Panc1 (cell line): ENCODE measurements at regions not wholly inside any gene's neighbourhood (a gene's known extent, or its start where the extent isn't known, plus 50 kb on each side); places are given as distances from the start of the nearest gene placed in this dataset.
A peak's percentile ranks its signal among the peaks of the same experiment; 100 is the strongest.

ENCODE experiments used
- ATAC-seq: fragments of 200-7000 bp; cut with Tn5 transposase; 2 replicates; pipeline ENCODE4 v1.9.1; 2020; ENCODE audit warnings: mild to moderate bottlenecking, moderate library complexity
- BruUV-seq: library from RNA; stranded (reverse); fragments of 400-500 nt; replicated peaks from 2 replicates; lab custom pipeline; 2021; lab: Mats Ljungman, UMichigan
- CTCF ChIA-PET: fragments of 300-600 bp; sonication (Branson Sonifier 250); formaldehyde crosslinking; loops from one replicate; lab custom pipeline; 2022; ENCODE audit warnings: antibody characterized with exemption; lab: Charles Lee
- POLR2A ChIA-PET: fragments of 300-600 bp; sonication (Branson Sonifier 250); formaldehyde crosslinking; loops from one replicate; lab custom pipeline; 2022; ENCODE audit warnings: antibody characterized with exemption; lab: Charles Lee
- DNase-seq: peaks from one replicate; pipeline ENCODE4 v3.0.0-alpha.2; 2010; ENCODE audit warnings: low read depth, low spot score
- H3K27ac ChIP-seq: 2 replicates; pipeline ENCODE4 v1.5.1; 2011; ENCODE audit warnings: mild to moderate bottlenecking, low read length, inconsistent platforms
- H3K27me3 ChIP-seq: fragments of 200-500 bp; sonication (Bioruptor generic); 2 replicates; pipeline ENCODE4 v1.6.0; 2014; ENCODE audit warnings: low read length, inconsistent platforms; ENCODE audit not compliant: control insufficient read depth, insufficient read depth
- H3K36me3 ChIP-seq: fragments of 200-500 bp; sonication (Bioruptor generic); 2 replicates; pipeline ENCODE4 v1.5.1; 2014; ENCODE audit warnings: inconsistent platforms, mild to moderate bottlenecking, low read length, moderate library complexity; ENCODE audit not compliant: control insufficient read depth, insufficient read depth
- H3K4me1 ChIP-seq: 2 replicates; pipeline ENCODE4 v1.5.1; 2011; ENCODE audit warnings: inconsistent platforms, mild to moderate bottlenecking, low read length, moderate library complexity; ENCODE audit not compliant: control insufficient read depth, insufficient read depth
- H3K4me3 ChIP-seq, 2 experiments: 2 replicates each; pipeline ENCODE4 v1.5.1; 2011 to 2012; ENCODE audit warnings: low read depth in 2 of 2, low read length in 2 of 2, mild to moderate bottlenecking in 2 of 2, inconsistent platforms in 1 of 2, moderate library complexity in 1 of 2
- H3K9me3 ChIP-seq: fragments of 200-500 bp; sonication (Bioruptor generic); 2 replicates; pipeline ENCODE4 v1.5.1; 2014; ENCODE audit warnings: low read depth, mild to moderate bottlenecking, inconsistent platforms, low read length, moderate library complexity; ENCODE audit not compliant: control insufficient read depth, insufficient read depth
- CTCF ChIP-seq: fragments of 450-650 bp; IDR thresholded peaks from 2 replicates; pipeline ENCODE4 v1.5.1; 2017; ENCODE audit warnings: mild to moderate bottlenecking
- POLR2AphosphoS5 ChIP-seq: IDR thresholded peaks from 2 replicates; pipeline ENCODE4 v1.6.1; 2012; ENCODE audit warnings: mild to moderate bottlenecking, low read depth, low read length, moderate library complexity
- REST ChIP-seq, 2 experiments: IDR thresholded peaks; 2 replicates each; pipeline ENCODE4 v1.6.1; 2011 to 2012; ENCODE audit warnings: low read depth in 2 of 2, control low read depth in 1 of 2, low read length in 1 of 2, mild to moderate bottlenecking in 1 of 2, moderate library complexity in 1 of 2; ENCODE audit not compliant: insufficient read depth in 1 of 2
- SIN3A ChIP-seq: IDR thresholded peaks from 2 replicates; pipeline ENCODE4 v1.6.1; 2012; ENCODE audit warnings: low read depth, mild to moderate bottlenecking, low read length, moderate library complexity, borderline replicate concordance; ENCODE audit not compliant: insufficient read depth
- TCF7L2 ChIP-seq: IDR thresholded peaks from 2 replicates; pipeline ENCODE4 v1.6.1; 2011; ENCODE audit warnings: mild to moderate bottlenecking, low read depth, low read length, inconsistent platforms
- in situ Hi-C: cut with HindIII; loops from 2 replicates; pipeline ENCODE4 v1.10.0; 2016; ENCODE audit warnings: low sequenced_read_pairs, low pct_unique_long_range_greater_than_20kb
- intact Hi-C: fragments of 100-400 bp; cut with micrococcal nuclease; formaldehyde crosslinking; loops from one replicate; pipeline ENCODE4 v1.10.0; 2022; ENCODE audit not compliant: unreplicated experiment

DNA sequence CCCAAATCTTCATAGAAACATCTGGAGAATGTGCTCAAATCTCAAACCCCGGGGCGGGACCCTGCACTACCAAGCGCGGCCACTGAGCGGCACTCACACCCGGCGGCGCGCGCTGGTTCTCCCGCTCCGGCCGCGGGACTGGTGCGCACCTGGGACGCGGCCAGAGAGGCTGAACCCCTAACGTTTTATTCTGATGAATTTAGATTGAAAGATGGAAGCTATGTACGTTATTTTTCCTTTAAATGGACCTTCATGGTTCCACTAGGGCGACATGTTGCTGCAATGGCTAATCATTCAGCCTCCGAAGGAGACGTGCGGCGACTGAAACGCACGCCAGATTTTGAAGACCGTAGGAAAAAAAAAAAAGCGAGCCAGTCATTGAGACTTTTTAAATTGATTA lies 107.0 kb upstream of the INSIG1 start:
- Histone ChIP-seq H3K27ac (no peak overlapping the region), H3K27me3 (no peaks in the 10 kb centered on the region), H3K9me3 (peaks cover 9% of the 10 kb centered on the region; the same call in 1 of the 2 replicates), H3K4me3 (peak overlapping the region; percentile 10 to 53), H3K4me1 (no peaks in the 10 kb centered on the region), H3K36me3 (no peaks in the 10 kb centered on the region)
- no TSS peak for BruUV-seq
- TF ChIP-seq TCF7L2 (no peak), SIN3A (no peak), REST (IDR thresholded peaks at IDR 0.05; ENCODE audit: insufficient read depth in 1 of 2, low read depth in 2 of 2, low read length in 1 of 2) (no peak), CTCF (peak; percentile 97)
- intact Hi-C loops (loop anchor here (2.0 to 5.0 kb wide), 2 partner anchors 107 to 154 kb away; partner anchors contain the start of gene INSIG1), in situ Hi-C loops (no loop called here)
- ChIA-PET CTCF (interaction anchor here (0.7 kb wide), 2 partner anchors 84 to 393 kb away, joined by 3 to 9 read pairs; no protein-coding TSS in a partner anchor), POLR2A (no interaction called here)
- peak; percentile 80 for ATAC-seq
- DNase-seq: no peak

GRCh38 chr7:155191137-155191536 lies 106.5 kb upstream of the INSIG1 start:
- no TSS peak for BruUV-seq
- Histone ChIP-seq H3K9me3 (peaks cover 5% of the 10 kb centered on the region; the same call in 1 of the 2 replicates), H3K36me3 (no peaks in the 10 kb centered on the region), H3K27me3 (no peaks in the 10 kb centered on the region), H3K4me1 (no peaks in the 10 kb centered on the region), H3K4me3 (no peak overlapping the region), H3K27ac (no peak overlapping the region)
- TF ChIP-seq CTCF (no peak), SIN3A (no peak), POLR2AphosphoS5 (no peak), REST (IDR thresholded peaks at IDR 0.05; ENCODE audit: insufficient read depth in 1 of 2, low read depth in 2 of 2, low read length in 1 of 2) (no peak), TCF7L2 (no peak)
- POLR2A ChIA-PET: no interaction called here
- CTCF ChIA-PET: interaction anchor here (0.6 to 0.7 kb wide), 2 partner anchors 58 to 393 kb away, joined by 5 to 9 read pairs; no protein-coding TSS in a partner anchor
- DNase-seq (no peak), ATAC-seq (no peak)
- intact Hi-C loops: loop anchor here (2.0 to 5.0 kb wide), 2 partner anchors 106 to 154 kb away; partner anchors contain the start of gene INSIG1
- in situ Hi-C loops: no loop called here
